Breast epithelium (tissue), 3 donors: ENCODE measurements at regions not wholly inside any gene's neighbourhood (a gene's known extent, or its start where the extent isn't known, plus 50 kb on each side); places are given as distances from the start of the nearest gene placed in this dataset.

Source experiments
- POLR2A ChIP-seq: fragments of 450-650 bp; IDR thresholded peaks from one replicate; pipeline ENCODE4 v1.6.1; 2016; ENCODE audit warnings: antibody characterized with exemption, mild to moderate bottlenecking, moderate library complexity
- TF ChIP-seq, protein P1 (sequence below), 3 donors: fragments of 450-650 bp; IDR thresholded peaks; one replicate each; pipeline ENCODE4 v1.5.1; 2016 to 2017; ENCODE audit warnings: antibody characterized with exemption in 3 of 3, mild to moderate bottlenecking in 3 of 3, moderate library complexity in 3 of 3

- TF ChIP-seq, protein P1, sequence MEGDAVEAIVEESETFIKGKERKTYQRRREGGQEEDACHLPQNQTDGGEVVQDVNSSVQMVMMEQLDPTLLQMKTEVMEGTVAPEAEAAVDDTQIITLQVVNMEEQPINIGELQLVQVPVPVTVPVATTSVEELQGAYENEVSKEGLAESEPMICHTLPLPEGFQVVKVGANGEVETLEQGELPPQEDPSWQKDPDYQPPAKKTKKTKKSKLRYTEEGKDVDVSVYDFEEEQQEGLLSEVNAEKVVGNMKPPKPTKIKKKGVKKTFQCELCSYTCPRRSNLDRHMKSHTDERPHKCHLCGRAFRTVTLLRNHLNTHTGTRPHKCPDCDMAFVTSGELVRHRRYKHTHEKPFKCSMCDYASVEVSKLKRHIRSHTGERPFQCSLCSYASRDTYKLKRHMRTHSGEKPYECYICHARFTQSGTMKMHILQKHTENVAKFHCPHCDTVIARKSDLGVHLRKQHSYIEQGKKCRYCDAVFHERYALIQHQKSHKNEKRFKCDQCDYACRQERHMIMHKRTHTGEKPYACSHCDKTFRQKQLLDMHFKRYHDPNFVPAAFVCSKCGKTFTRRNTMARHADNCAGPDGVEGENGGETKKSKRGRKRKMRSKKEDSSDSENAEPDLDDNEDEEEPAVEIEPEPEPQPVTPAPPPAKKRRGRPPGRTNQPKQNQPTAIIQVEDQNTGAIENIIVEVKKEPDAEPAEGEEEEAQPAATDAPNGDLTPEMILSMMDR (IDR thresholded peaks at IDR 0.05) = no peak
- TF ChIP-seq POLR2A = no peak
Observed at GRCh38 chr1:199272628-199273086, 633.8 kb downstream of the PTPRC start.
